ENCODE measurements at regions not wholly inside any gene's neighbourhood (a gene's known extent, or its start where the extent isn't known, plus 50 kb on each side); places are given as distances from the start of the nearest gene placed in this dataset.

DNA sequence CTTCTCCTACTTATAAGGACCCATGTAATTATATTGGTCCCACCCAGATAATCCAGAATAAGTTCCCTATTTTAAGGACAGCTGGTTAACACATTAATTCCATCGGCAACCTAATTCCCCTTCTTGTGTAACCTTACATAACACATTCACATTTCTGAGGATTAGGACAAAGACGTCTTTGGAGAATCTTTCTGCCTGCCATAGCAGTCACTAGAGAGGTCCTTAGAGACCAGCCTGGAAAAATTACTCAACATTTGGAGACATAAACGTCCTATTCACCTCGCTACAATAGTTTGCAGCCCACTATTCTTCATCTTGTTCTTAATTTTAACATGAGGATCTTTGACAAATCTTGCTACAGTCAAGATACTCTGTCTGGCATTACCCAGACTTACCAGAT is 100.1 kb downstream of the MAFB start:
- no peak overlapping the region for H3K27ac Mint-ChIP-seq
- Histone ChIP-seq H3K4me3 (ENCODE audit: low read depth, low read length) (no peak overlapping the region), H3K27me3 (ENCODE audit: control insufficient read depth, insufficient read depth, low read length) (no peaks in the 10 kb centered on the region), H3K9me3 (ENCODE audit: control insufficient read depth in 2 of 2, low read length in 2 of 2) (no peaks in the 10 kb centered on the region), H3K4me1 (ENCODE audit: control insufficient read depth, insufficient read depth, low read length, poor library complexity, severe bottlenecking) (no peaks in the 10 kb centered on the region), H3K27ac (ENCODE audit: insufficient read depth, low read length, poor library complexity, severe bottlenecking) (no peak overlapping the region), H3K36me3 (ENCODE audit: control insufficient read depth, insufficient read depth, low read length) (no peaks in the 10 kb centered on the region)
- H3K27me3 Mint-ChIP-seq: peaks cover 5% of the 10 kb centered on the region
- H3K4me3 Mint-ChIP-seq: no peak overlapping the region
- H3K9me3 Mint-ChIP-seq: peaks cover 0 to 3% (median 0%) of the 10 kb centered on the region in 7 donors
- no peaks in the 10 kb centered on the region for H3K36me3 Mint-ChIP-seq
- ATAC-seq (ENCODE audit: low read depth in 2 of 2) (no peak), DNase-seq (no peak)
- H3K4me1 Mint-ChIP-seq: no peaks in the 10 kb centered on the region

DNA sequence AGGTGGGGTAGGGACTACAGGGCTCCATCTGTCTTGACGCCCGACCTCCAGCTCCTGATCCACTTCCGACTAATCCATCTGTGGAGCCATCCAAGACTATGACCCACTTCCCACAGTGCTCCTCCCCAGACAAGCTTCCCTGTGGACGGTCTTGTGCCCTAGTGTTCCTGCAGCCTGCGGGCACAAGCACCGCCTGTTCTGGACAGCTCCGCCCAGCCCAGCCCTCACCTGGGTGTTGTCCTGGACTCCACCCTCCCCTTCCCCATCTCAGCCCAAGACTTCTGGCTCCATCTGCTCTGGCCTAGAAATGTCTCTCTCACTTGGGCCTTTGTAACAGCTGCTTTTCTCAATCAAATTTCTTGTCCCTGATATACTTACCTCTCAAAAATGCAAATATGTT is 102.0 kb downstream of the MAFB start:
- no peaks in the 10 kb centered on the region for H3K36me3 Mint-ChIP-seq
- H3K9me3 ChIP-seq (ENCODE audit: control insufficient read depth in 2 of 2, low read length in 2 of 2): no peaks in the 10 kb centered on the region
- H3K9me3 Mint-ChIP-seq: peaks cover 0 to 3% (median 0%) of the 10 kb centered on the region in 7 donors
- H3K36me3 ChIP-seq (ENCODE audit: control insufficient read depth, insufficient read depth, low read length): no peaks in the 10 kb centered on the region
- ATAC-seq (ENCODE audit: low read depth in 2 of 2): no peak
- peaks cover 3% of the 10 kb centered on the region for H3K27me3 ChIP-seq (ENCODE audit: control insufficient read depth, insufficient read depth, low read length)
- no peak for DNase-seq
- H3K4me3 Mint-ChIP-seq: no peak overlapping the region
- H3K27ac Mint-ChIP-seq: no peak overlapping the region
- H3K4me1 Mint-ChIP-seq: no peaks in the 10 kb centered on the region
- peaks cover 5% of the 10 kb centered on the region for H3K27me3 Mint-ChIP-seq
- H3K4me1 ChIP-seq (ENCODE audit: control insufficient read depth, insufficient read depth, low read length, poor library complexity, severe bottlenecking): no peaks in the 10 kb centered on the region
- H3K4me3 ChIP-seq (ENCODE audit: low read depth, low read length): no peak overlapping the region
- H3K27ac ChIP-seq (ENCODE audit: insufficient read depth, low read length, poor library complexity, severe bottlenecking): no peak overlapping the region

DNA sequence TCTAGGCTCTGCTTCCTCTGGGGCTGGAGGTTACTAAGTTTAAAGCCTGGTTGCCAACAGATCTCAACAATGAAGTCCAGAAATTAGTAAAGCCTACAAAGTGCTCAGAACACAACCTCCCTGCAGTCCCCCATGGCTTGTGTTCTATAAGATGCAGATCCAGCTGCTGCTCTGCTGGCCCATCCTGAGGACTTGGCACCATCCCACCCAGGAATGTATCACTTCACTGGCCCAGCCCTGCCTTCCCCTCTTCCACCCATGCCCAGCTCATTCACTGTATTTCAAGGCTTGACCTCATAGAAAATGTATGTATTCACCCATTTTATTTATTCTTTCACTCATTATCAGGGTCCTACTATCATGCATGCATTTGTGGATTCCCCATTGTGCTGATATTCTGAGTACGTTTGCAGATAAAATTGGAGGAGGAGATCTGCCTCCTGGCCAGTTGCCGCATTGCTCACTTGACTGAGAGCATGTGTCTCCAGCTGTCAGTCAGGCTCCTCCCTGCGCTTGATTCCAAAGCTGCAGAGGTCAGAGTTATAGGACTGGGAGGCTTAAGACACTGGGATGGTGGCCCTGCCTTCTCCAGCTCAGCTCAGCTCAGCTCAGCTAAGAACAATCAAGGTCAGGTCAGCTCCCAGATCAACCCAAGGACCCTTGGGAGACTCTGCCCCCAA is 104.8 kb downstream of the MAFB start:
- H3K36me3 ChIP-seq (ENCODE audit: control insufficient read depth, insufficient read depth, low read length): no peaks in the 10 kb centered on the region
- no peak overlapping the region for H3K27ac ChIP-seq (ENCODE audit: insufficient read depth, low read length, poor library complexity, severe bottlenecking)
- Mint-ChIP-seq H3K4me3 (no peak overlapping the region), H3K9me3 (peaks cover 0 to 4% (median 0%) of the 10 kb centered on the region in 7 donors), H3K36me3 (no peaks in the 10 kb centered on the region), H3K4me1 (no peaks in the 10 kb centered on the region), H3K27ac (no peak overlapping the region), H3K27me3 (peaks cover 5% of the 10 kb centered on the region)
- ATAC-seq (ENCODE audit: low read depth in 2 of 2) (no peak), DNase-seq (no peak)
- H3K9me3 ChIP-seq (ENCODE audit: control insufficient read depth in 2 of 2, low read length in 2 of 2): no peaks in the 10 kb centered on the region
- no peaks in the 10 kb centered on the region for H3K4me1 ChIP-seq (ENCODE audit: control insufficient read depth, insufficient read depth, low read length, poor library complexity, severe bottlenecking)
- no peak overlapping the region for H3K4me3 ChIP-seq (ENCODE audit: low read depth, low read length)
- peaks cover 3% of the 10 kb centered on the region for H3K27me3 ChIP-seq (ENCODE audit: control insufficient read depth, insufficient read depth, low read length)

DNA sequence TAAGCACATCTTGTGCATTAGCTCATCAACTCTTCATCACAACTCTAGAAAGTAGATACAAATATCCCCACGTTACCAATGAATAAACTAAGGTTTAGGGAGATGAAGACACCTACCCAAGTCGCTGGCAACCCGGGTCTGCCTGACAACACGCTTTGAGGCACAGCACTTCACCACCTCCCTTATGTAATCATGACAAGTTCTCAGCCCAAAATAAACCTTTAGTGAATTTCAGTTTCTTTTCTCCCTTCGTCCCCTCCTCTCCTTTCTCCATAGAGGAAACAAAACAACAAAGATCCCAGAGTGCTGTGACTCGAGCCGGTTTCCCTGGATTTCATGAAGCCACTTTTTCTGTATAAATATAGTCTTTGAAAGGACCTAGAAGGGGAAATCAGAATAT is 105.4 kb downstream of the MAFB start:
- H3K4me3 ChIP-seq (ENCODE audit: low read depth, low read length): no peak overlapping the region
- peaks cover 3% of the 10 kb centered on the region for H3K27me3 ChIP-seq (ENCODE audit: control insufficient read depth, insufficient read depth, low read length)
- no peaks in the 10 kb centered on the region for H3K9me3 ChIP-seq (ENCODE audit: control insufficient read depth in 2 of 2, low read length in 2 of 2)
- no peak overlapping the region for H3K27ac ChIP-seq (ENCODE audit: insufficient read depth, low read length, poor library complexity, severe bottlenecking)
- H3K9me3 Mint-ChIP-seq: peaks cover 0 to 4% (median 0%) of the 10 kb centered on the region in 7 donors
- H3K4me1 Mint-ChIP-seq: no peaks in the 10 kb centered on the region
- no peaks in the 10 kb centered on the region for H3K4me1 ChIP-seq (ENCODE audit: control insufficient read depth, insufficient read depth, low read length, poor library complexity, severe bottlenecking)
- no peaks in the 10 kb centered on the region for H3K27me3 Mint-ChIP-seq
- H3K36me3 Mint-ChIP-seq: no peaks in the 10 kb centered on the region
- no peak overlapping the region for H3K27ac Mint-ChIP-seq
- no peak overlapping the region for H3K4me3 Mint-ChIP-seq
- no peaks in the 10 kb centered on the region for H3K36me3 ChIP-seq (ENCODE audit: control insufficient read depth, insufficient read depth, low read length)
- no peak for DNase-seq
- ATAC-seq (ENCODE audit: low read depth in 2 of 2): no peak

DNA sequence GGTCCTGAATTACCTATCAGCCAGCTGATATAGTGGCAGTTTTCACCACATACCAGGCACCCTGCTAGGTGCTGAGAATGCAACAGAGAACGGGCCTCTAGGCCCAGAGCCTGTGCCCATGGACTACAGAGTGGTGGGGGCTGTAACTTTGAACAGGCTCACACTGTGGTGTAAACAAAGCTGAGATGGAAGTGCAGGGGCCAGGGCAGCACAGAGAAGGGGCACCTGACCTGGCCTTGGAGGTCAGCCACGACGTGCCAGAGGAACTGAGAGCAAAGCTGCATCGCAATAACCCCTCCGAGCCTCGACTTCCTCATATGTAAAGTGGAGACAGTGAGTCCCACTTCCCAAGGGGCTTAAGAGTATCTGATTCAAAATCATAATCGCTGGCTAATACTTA is 105.8 kb downstream of the MAFB start:
- Histone ChIP-seq H3K4me1 (ENCODE audit: control insufficient read depth, insufficient read depth, low read length, poor library complexity, severe bottlenecking) (no peaks in the 10 kb centered on the region), H3K27me3 (ENCODE audit: control insufficient read depth, insufficient read depth, low read length) (peaks cover 3% of the 10 kb centered on the region), H3K27ac (ENCODE audit: insufficient read depth, low read length, poor library complexity, severe bottlenecking) (no peak overlapping the region), H3K4me3 (ENCODE audit: low read depth, low read length) (no peak overlapping the region), H3K36me3 (ENCODE audit: control insufficient read depth, insufficient read depth, low read length) (no peaks in the 10 kb centered on the region), H3K9me3 (ENCODE audit: control insufficient read depth in 2 of 2, low read length in 2 of 2) (no peaks in the 10 kb centered on the region)
- H3K9me3 Mint-ChIP-seq: peaks cover 0 to 4% (median 0%) of the 10 kb centered on the region in 7 donors
- H3K36me3 Mint-ChIP-seq: no peaks in the 10 kb centered on the region
- H3K27me3 Mint-ChIP-seq: peaks cover under 1% of the 10 kb centered on the region
- DNase-seq (no peak), ATAC-seq (ENCODE audit: low read depth in 2 of 2) (no peak)
- no peak overlapping the region for H3K27ac Mint-ChIP-seq
- no peak overlapping the region for H3K4me3 Mint-ChIP-seq
- H3K4me1 Mint-ChIP-seq: no peaks in the 10 kb centered on the region

DNA sequence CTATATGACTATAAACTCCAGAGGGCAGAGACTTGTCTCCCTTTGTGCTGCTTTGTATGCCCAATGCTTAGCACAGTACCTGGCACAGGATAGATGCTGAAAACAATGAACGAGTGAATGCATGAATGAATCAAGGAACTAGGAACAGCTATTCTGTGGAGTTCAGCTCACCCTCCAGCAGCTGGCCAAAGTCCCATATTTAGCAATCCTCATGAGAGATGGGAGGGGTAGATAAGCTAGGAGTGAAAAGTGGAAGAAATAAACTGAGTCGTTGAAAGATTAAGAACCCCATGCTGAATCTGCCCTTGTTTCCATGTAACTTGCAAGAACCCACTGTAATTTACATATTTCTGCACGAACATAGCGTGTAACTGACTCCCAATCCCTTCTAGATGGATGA is 106.5 kb downstream of the MAFB start:
- H3K27ac Mint-ChIP-seq: no peak overlapping the region
- ATAC-seq (ENCODE audit: low read depth in 2 of 2) (no peak), DNase-seq (no peak)
- Histone ChIP-seq H3K4me1 (ENCODE audit: control insufficient read depth, insufficient read depth, low read length, poor library complexity, severe bottlenecking) (no peaks in the 10 kb centered on the region), H3K36me3 (ENCODE audit: control insufficient read depth, insufficient read depth, low read length) (no peaks in the 10 kb centered on the region), H3K9me3 (ENCODE audit: control insufficient read depth in 2 of 2, low read length in 2 of 2) (no peaks in the 10 kb centered on the region), H3K4me3 (ENCODE audit: low read depth, low read length) (no peak overlapping the region), H3K27ac (ENCODE audit: insufficient read depth, low read length, poor library complexity, severe bottlenecking) (no peak overlapping the region), H3K27me3 (ENCODE audit: control insufficient read depth, insufficient read depth, low read length) (peaks cover 3% of the 10 kb centered on the region)
- no peaks in the 10 kb centered on the region for H3K4me1 Mint-ChIP-seq
- H3K4me3 Mint-ChIP-seq: no peak overlapping the region
- H3K27me3 Mint-ChIP-seq: peaks cover 4% of the 10 kb centered on the region
- H3K36me3 Mint-ChIP-seq: no peaks in the 10 kb centered on the region
- H3K9me3 Mint-ChIP-seq: peaks cover 0 to 4% (median 0%) of the 10 kb centered on the region in 7 donors

DNA sequence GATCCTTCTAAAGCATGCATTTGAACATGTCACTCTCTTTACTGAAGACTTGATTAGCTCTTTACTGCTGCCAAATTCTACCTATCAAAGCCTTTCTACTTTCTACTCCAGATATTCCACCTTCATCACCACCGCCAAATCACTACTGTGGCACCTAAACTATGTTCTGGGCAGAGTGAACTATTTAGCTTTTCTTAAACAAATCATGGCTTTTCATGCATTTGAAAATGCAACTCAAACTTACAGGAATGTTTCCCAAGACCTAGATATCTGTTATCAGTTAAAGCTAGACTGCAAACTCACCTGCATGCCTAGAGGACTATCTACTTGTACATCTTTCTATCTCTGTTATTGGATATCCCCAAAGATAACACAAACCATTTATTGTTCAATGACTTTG is 109.3 kb downstream of the MAFB start:
- Histone ChIP-seq H3K4me3 (ENCODE audit: low read depth, low read length) (no peak overlapping the region), H3K4me1 (ENCODE audit: control insufficient read depth, insufficient read depth, low read length, poor library complexity, severe bottlenecking) (no peaks in the 10 kb centered on the region), H3K36me3 (ENCODE audit: control insufficient read depth, insufficient read depth, low read length) (no peaks in the 10 kb centered on the region), H3K27ac (ENCODE audit: insufficient read depth, low read length, poor library complexity, severe bottlenecking) (no peak overlapping the region), H3K27me3 (ENCODE audit: control insufficient read depth, insufficient read depth, low read length) (peaks cover 3% of the 10 kb centered on the region), H3K9me3 (ENCODE audit: control insufficient read depth in 2 of 2, low read length in 2 of 2) (no peaks in the 10 kb centered on the region)
- Mint-ChIP-seq H3K4me3 (no peak overlapping the region), H3K27me3 (peaks cover 4% of the 10 kb centered on the region), H3K9me3 (peaks cover 0 to 4% (median 0%) of the 10 kb centered on the region in 7 donors), H3K27ac (no peak overlapping the region), H3K36me3 (no peaks in the 10 kb centered on the region), H3K4me1 (no peaks in the 10 kb centered on the region)
- ATAC-seq (ENCODE audit: low read depth in 2 of 2) (no peak), DNase-seq (no peak)

DNA sequence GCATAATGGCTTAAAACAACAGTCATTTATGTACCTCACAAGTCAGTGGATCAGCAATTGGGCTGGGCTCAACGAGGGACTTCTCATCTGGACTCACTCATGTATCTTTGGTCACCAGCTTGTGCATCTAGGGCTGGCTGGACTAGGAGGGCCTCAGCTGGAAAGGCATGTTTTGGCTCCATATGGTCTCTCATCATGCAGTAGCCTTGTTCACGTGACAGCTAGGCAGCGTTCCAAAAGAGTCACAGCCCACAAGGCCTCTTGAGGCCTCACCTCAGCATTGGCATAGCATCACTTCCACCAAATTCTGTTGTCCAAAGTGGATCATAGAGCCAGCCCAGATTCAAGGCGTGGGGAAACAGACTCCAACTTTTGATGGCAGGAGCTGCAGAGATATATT is 110.1 kb downstream of the MAFB start:
- Mint-ChIP-seq H3K9me3 (peaks cover 0 to 4% (median 0%) of the 10 kb centered on the region in 7 donors), H3K4me1 (no peaks in the 10 kb centered on the region), H3K36me3 (no peaks in the 10 kb centered on the region), H3K27ac (no peak overlapping the region), H3K27me3 (peaks cover 4% of the 10 kb centered on the region), H3K4me3 (no peak overlapping the region)
- no peaks in the 10 kb centered on the region for H3K4me1 ChIP-seq (ENCODE audit: control insufficient read depth, insufficient read depth, low read length, poor library complexity, severe bottlenecking)
- ATAC-seq (ENCODE audit: low read depth in 2 of 2): no peak
- no peak overlapping the region for H3K4me3 ChIP-seq (ENCODE audit: low read depth, low read length)
- H3K9me3 ChIP-seq (ENCODE audit: control insufficient read depth in 2 of 2, low read length in 2 of 2): no peaks in the 10 kb centered on the region
- no peaks in the 10 kb centered on the region for H3K36me3 ChIP-seq (ENCODE audit: control insufficient read depth, insufficient read depth, low read length)
- peaks cover 3% of the 10 kb centered on the region for H3K27me3 ChIP-seq (ENCODE audit: control insufficient read depth, insufficient read depth, low read length)
- no peak for DNase-seq
- no peak overlapping the region for H3K27ac ChIP-seq (ENCODE audit: insufficient read depth, low read length, poor library complexity, severe bottlenecking)

All from CD4-positive, CD25-positive, alpha-beta regulatory T cell (primary cell).